ENCODE measurements at regions not wholly inside any gene's neighbourhood (a gene's known extent, or its start where the extent isn't known, plus 50 kb on each side); places are given as distances from the start of the nearest gene placed in this dataset.
A peak's percentile ranks its signal among the peaks of the same experiment; 100 is the strongest.

DNA sequence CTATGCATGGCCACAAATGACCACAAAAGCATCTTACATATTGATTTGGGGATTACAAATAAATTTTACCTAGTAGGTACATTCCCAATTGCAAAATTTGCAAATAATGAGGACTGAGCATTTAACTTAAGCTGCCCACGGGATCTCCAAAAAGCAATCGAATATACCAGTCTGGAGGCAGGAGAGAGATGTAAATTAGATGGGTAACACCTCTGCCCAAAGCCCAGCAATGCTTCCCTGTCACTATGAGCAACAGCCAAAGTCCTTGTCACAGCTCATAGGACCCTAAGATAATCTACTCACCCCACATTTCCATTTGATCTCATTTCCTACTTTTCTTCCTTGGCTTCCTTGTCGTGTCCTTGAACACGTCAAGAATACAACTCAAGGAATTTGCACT, 172.2 kb downstream of the SUCLG1 start:
- Histone ChIP-seq H3K36me3 (ENCODE audit: control insufficient read depth, insufficient read depth, low read length) (no peaks in the 10 kb centered on the region), H3K9me3 (ENCODE audit: control insufficient read depth, insufficient read depth, low read length) (no peaks in the 10 kb centered on the region), H3K27ac (ENCODE audit: low read length) (no peak overlapping the region), H3K4me1 (ENCODE audit: control insufficient read depth, insufficient read depth, low read length) (peaks cover 19% of the 10 kb centered on the region), H3K4me3 (ENCODE audit: low read length) (no peak overlapping the region), H3K27me3 (ENCODE audit: control insufficient read depth, insufficient read depth, low read length) (no peaks in the 10 kb centered on the region)
- Mint-ChIP-seq H3K27ac (no peak overlapping the region), H3K4me1 (peaks cover 14 to 15% of the 10 kb centered on the region in 2 donors), H3K27me3 (ENCODE audit: low read depth in 2 of 2) (peaks cover 0 to 6% of the 10 kb centered on the region in 2 donors), H3K9me3 (no peaks in the 10 kb centered on the region), H3K36me3 (no peaks in the 10 kb centered on the region), H3K4me3 (no peak overlapping the region)
- ATAC-seq (peak in 1 of 3 donors; percentile 37), DNase-seq (no peak)
- intact Hi-C loops (cut with micrococcal nuclease) = no loop called here
- 86% methylated on average over 4 of the region's 4 CpGs for WGBS (ENCODE audit: insufficient coverage)
- TF ChIP-seq CTCF (IDR thresholded peaks at IDR 0.05) = no peak

DNA sequence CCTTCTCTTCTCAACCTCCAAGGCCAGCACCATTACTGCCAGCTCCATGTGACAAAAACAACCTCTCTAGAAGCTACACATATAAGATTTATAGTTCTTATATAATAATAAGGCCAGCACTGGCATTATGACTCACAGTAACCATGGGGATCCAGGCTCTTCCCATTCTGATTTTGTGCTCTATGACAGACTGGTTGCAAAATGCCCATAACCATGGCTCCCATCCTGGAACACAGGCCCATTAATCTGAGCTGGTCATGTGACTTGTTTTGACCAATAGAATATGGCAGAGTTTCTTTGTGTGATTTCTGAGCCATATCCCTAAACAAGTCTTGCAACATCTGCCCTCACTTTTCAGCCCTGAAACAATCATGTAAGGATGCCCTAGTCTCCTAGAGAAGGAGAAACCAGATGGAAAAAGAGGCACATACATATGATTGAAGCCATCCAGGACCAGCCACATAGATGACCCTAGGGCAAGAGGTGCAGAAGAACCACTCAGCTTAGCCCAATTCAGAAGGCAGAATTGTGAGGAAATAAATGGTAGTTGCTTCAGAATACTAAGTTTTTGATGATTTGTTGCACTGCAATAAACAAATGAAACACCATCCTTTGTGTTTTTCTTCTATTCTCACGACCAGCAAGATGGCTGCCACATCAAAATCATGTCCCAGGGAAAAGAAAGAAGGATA, 173.9 kb downstream of the SUCLG1 start:
- Histone ChIP-seq H3K9me3 (ENCODE audit: control insufficient read depth, insufficient read depth, low read length) (no peaks in the 10 kb centered on the region), H3K27me3 (ENCODE audit: control insufficient read depth, insufficient read depth, low read length) (no peaks in the 10 kb centered on the region), H3K36me3 (ENCODE audit: control insufficient read depth, insufficient read depth, low read length) (no peaks in the 10 kb centered on the region), H3K27ac (ENCODE audit: low read length) (no peak overlapping the region), H3K4me1 (ENCODE audit: control insufficient read depth, insufficient read depth, low read length) (peaks cover 11% of the 10 kb centered on the region), H3K4me3 (ENCODE audit: low read length) (no peak overlapping the region)
- Mint-ChIP-seq H3K4me3 (no peak overlapping the region), H3K9me3 (no peaks in the 10 kb centered on the region), H3K4me1 (peaks cover 14 to 20% of the 10 kb centered on the region in 2 donors), H3K36me3 (no peaks in the 10 kb centered on the region), H3K27me3 (ENCODE audit: low read depth in 2 of 2) (peaks cover 0 to 8% of the 10 kb centered on the region in 2 donors), H3K27ac (no peak overlapping the region)
- intact Hi-C loops (cut with micrococcal nuclease) = no loop called here
- no CpG with 5 or more reads among the region's 1 CpG for WGBS (ENCODE audit: insufficient coverage)
- ATAC-seq (no peak), DNase-seq (no peak)
- TF ChIP-seq CTCF (IDR thresholded peaks at IDR 0.05) = no peak

GRCh38 chr2:84283506-84283905, 175.6 kb downstream of the SUCLG1 start:
- ATAC-seq (no peak), DNase-seq (no peak)
- peaks cover 17% of the 10 kb centered on the region for H3K4me1 ChIP-seq (ENCODE audit: control insufficient read depth, insufficient read depth, low read length)
- intact Hi-C loops (cut with micrococcal nuclease) = no loop called here
- no peak overlapping the region for H3K4me3 ChIP-seq (ENCODE audit: low read length)
- Mint-ChIP-seq H3K27me3 (ENCODE audit: low read depth in 2 of 2) (peaks cover 0 to 6% of the 10 kb centered on the region in 2 donors), H3K4me3 (no peak overlapping the region), H3K27ac (no peak overlapping the region), H3K36me3 (no peaks in the 10 kb centered on the region), H3K4me1 (peaks cover 17 to 21% of the 10 kb centered on the region in 2 donors), H3K9me3 (no peaks in the 10 kb centered on the region)
- no peak for TF ChIP-seq CTCF (IDR thresholded peaks at IDR 0.05)
- H3K27ac ChIP-seq (ENCODE audit: low read length) = no peak overlapping the region
- no peaks in the 10 kb centered on the region for H3K27me3 ChIP-seq (ENCODE audit: control insufficient read depth, insufficient read depth, low read length)
- no peaks in the 10 kb centered on the region for H3K36me3 ChIP-seq (ENCODE audit: control insufficient read depth, insufficient read depth, low read length)
- no peaks in the 10 kb centered on the region for H3K9me3 ChIP-seq (ENCODE audit: control insufficient read depth, insufficient read depth, low read length)
- 58% methylated on average over 3 of the region's 3 CpGs for WGBS (ENCODE audit: insufficient coverage)

DNA sequence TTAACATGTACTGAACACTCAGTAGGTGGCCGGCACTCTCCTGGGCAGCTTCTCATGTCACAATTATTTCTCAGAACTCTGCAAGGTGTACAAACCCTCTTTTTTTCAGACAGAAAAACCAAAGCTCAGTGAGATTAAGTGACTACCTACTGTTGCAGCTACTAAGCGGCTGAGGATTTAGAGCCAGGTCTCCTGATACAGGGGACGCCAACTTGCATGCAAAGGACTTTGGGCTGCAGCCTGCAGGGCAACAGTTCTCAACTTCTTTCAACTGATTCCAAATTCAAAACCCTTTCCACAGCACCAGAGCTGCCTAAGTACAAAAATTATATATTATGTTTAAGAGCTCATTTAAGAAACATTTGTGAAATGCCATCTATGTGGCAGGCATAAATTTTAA, 177.6 kb downstream of the SUCLG1 start:
- no peak overlapping the region for H3K27ac Mint-ChIP-seq
- DNase-seq (no peak), ATAC-seq (no peak)
- no peak overlapping the region for H3K4me3 ChIP-seq (ENCODE audit: low read length)
- H3K36me3 Mint-ChIP-seq = no peaks in the 10 kb centered on the region
- no peaks in the 10 kb centered on the region for H3K9me3 ChIP-seq (ENCODE audit: control insufficient read depth, insufficient read depth, low read length)
- H3K36me3 ChIP-seq (ENCODE audit: control insufficient read depth, insufficient read depth, low read length) = no peaks in the 10 kb centered on the region
- no peak overlapping the region for H3K27ac ChIP-seq (ENCODE audit: low read length)
- WGBS (ENCODE audit: insufficient coverage) = 93% methylated on average over 3 of the region's 3 CpGs
- no peak overlapping the region for H3K4me3 Mint-ChIP-seq
- H3K27me3 Mint-ChIP-seq (ENCODE audit: low read depth in 2 of 2) = peaks cover 0 to 2% of the 10 kb centered on the region in 2 donors
- peaks cover 22% of the 10 kb centered on the region for H3K4me1 ChIP-seq (ENCODE audit: control insufficient read depth, insufficient read depth, low read length)
- intact Hi-C loops (cut with micrococcal nuclease) = no loop called here
- peaks cover 25 to 29% of the 10 kb centered on the region in 2 donors for H3K4me1 Mint-ChIP-seq
- TF ChIP-seq CTCF (IDR thresholded peaks at IDR 0.05) = no peak
- no peaks in the 10 kb centered on the region for H3K27me3 ChIP-seq (ENCODE audit: control insufficient read depth, insufficient read depth, low read length)
- H3K9me3 Mint-ChIP-seq = no peaks in the 10 kb centered on the region

Measured in natural killer cell (primary cell).